ENCODE measurements at regions not wholly inside any gene's neighbourhood (a gene's known extent, or its start where the extent isn't known, plus 50 kb on each side); places are given as distances from the start of the nearest gene placed in this dataset.

- TF ChIP-seq GABPA (IDR thresholded peaks at IDR 0.05; ENCODE audit: borderline replicate concordance, insufficient read depth, low read length) (no peak), CHD2 (IDR thresholded peaks at IDR 0.05; ENCODE audit: low read length) (no peak), CTBP2 (IDR thresholded peaks at IDR 0.05; ENCODE audit: borderline replicate concordance, insufficient read depth, insufficient read length, low read length) (no peak), ASH2L (IDR thresholded peaks at IDR 0.05; ENCODE audit: low read length) (no peak)
Observed at GRCh38 chr3:25273582-25274171, 154.4 kb upstream of the RARB start (continued).

Measured in H1 (cell line).